Esophagus squamous epithelium (tissue), 5 donors: ENCODE measurements at regions not wholly inside any gene's neighbourhood (a gene's known extent, or its start where the extent isn't known, plus 50 kb on each side); places are given as distances from the start of the nearest gene placed in this dataset.

Experiments used
- DNase-seq: peaks from one replicate; lab custom pipeline; 2025; lab: John Stamatoyannopoulos, UW
- H3K27ac ChIP-seq, 4 donors: fragments of 200-600 bp; sonication (generic); one replicate each; pipeline ENCODE4 v1.5.1; 2016 to 2019; ENCODE audit warnings: mild to moderate bottlenecking in 1 of 4
- H3K27me3 ChIP-seq, 4 donors: fragments of 200-600 bp; sonication (generic); 1 replicate in 3 of 4; 2 replicates in 1 of 4; pipeline versions ENCODE4 v1.5.1 to v1.6.0; 2017 to 2021; ENCODE audit warnings: antibody characterized with exemption in 1 of 4
- H3K36me3 ChIP-seq, 3 donors: fragments of 200-600 bp; sonication (generic); one replicate each; pipeline ENCODE4 v1.5.1; 2016 to 2019
- H3K4me1 ChIP-seq, 3 donors: fragments of 200-600 bp; sonication (generic); one replicate each; pipeline ENCODE4 v1.5.1; 2017 to 2019
- H3K4me3 ChIP-seq, 4 donors: fragments of 200-600 bp; sonication (generic); 1 replicate in 3 of 4; 2 replicates in 1 of 4; pipeline ENCODE4 v1.5.1; 2016 to 2019; ENCODE audit warnings: mild to moderate bottlenecking in 2 of 4, moderate library complexity in 1 of 4
- H3K9me3 ChIP-seq, 3 donors: fragments of 200-600 bp; sonication (generic); one replicate each; pipeline ENCODE4 v1.5.1; 2016 to 2019
- CTCF ChIP-seq, 6 experiments: fragments of 450-650 bp in 4 of 6; fragments of 200-600 bp in 2 of 6; sonication (generic) in 2 of 6; IDR thresholded peaks; one replicate each; pipeline ENCODE4 v1.5.1; 2016 to 2019; ENCODE audit warnings: antibody characterized with exemption in 6 of 6, mild to moderate bottlenecking in 4 of 6, moderate library complexity in 4 of 6
- POLR2A ChIP-seq, 4 donors: fragments of 450-650 bp; IDR thresholded peaks; one replicate each; pipeline ENCODE4 v1.6.1; 2017; ENCODE audit warnings: antibody characterized with exemption in 4 of 4, mild to moderate bottlenecking in 4 of 4, moderate library complexity in 3 of 4
- WGBS, 2 donors: methylation state at CpG; one replicate each; pipeline ENCODE4 v1.1.5; 2018; 5-methylcytosine and 5-hydroxymethylcytosine counted together
- intact Hi-C: fragments of 100-400 bp; cut with DNase I; formaldehyde crosslinking; loops from one replicate; pipeline ENCODE4 v1.15.0; 2022
- donor health status: DM: yes; HTN: yes; CAD: no.

GRCh38 chr10:83991986-83992753 is 147.1 kb upstream of the GHITM start:
- Histone ChIP-seq H3K4me3 (no peak overlapping the region), H3K4me1 (no peaks in the 10 kb centered on the region), H3K27me3 (peaks cover 0 to 3% (median 0%) of the 10 kb centered on the region in 4 donors), H3K27ac (no peak overlapping the region), H3K36me3 (no peaks in the 10 kb centered on the region), H3K9me3 (no peaks in the 10 kb centered on the region)
- TF ChIP-seq POLR2A (IDR thresholded peaks at IDR 0.05) (no peak), CTCF (IDR thresholded peaks at IDR 0.05) (no peak)
- intact Hi-C loops = no loop called here
- DNase-seq = no peak
- 64 to 70% methylated on average over 5 of the region's 7 CpGs for WGBS, 2 donors

GRCh38 chr10:83994325-83994724 is 145.0 kb upstream of the GHITM start:
- no peaks in the 10 kb centered on the region for H3K9me3 ChIP-seq
- no peak overlapping the region for H3K4me3 ChIP-seq
- H3K27me3 ChIP-seq = peaks cover 0 to 3% (median 0%) of the 10 kb centered on the region in 4 donors
- H3K36me3 ChIP-seq = no peaks in the 10 kb centered on the region
- 81 to 93% methylated on average over 3 of the region's 3 CpGs for WGBS, 2 donors
- no peak for TF ChIP-seq POLR2A (IDR thresholded peaks at IDR 0.05)
- no peak for TF ChIP-seq CTCF (IDR thresholded peaks at IDR 0.05)
- DNase-seq = no peak
- intact Hi-C loops = no loop called here
- no peaks in the 10 kb centered on the region for H3K4me1 ChIP-seq
- no peak overlapping the region for H3K27ac ChIP-seq

GRCh38 chr10:83995738-83996331 is 143.5 kb upstream of the GHITM start:
- Histone ChIP-seq H3K9me3 (no peaks in the 10 kb centered on the region), H3K27me3 (peaks cover 0 to 3% (median 0%) of the 10 kb centered on the region in 4 donors), H3K4me1 (no peaks in the 10 kb centered on the region), H3K27ac (no peak overlapping the region), H3K4me3 (no peak overlapping the region), H3K36me3 (no peaks in the 10 kb centered on the region)
- DNase-seq = no peak
- 44 to 55% methylated on average over 1 to 2 of the region's 4 CpGs for WGBS, 2 donors
- no peak for TF ChIP-seq CTCF (IDR thresholded peaks at IDR 0.05)
- no peak for TF ChIP-seq POLR2A (IDR thresholded peaks at IDR 0.05)
- intact Hi-C loops = no loop called here

GRCh38 chr10:84004221-84004620 is 135.1 kb upstream of the GHITM start:
- Histone ChIP-seq H3K9me3 (no peaks in the 10 kb centered on the region), H3K27me3 (peaks cover 0 to 11% (median 0%) of the 10 kb centered on the region in 4 donors), H3K27ac (no peak overlapping the region), H3K36me3 (no peaks in the 10 kb centered on the region), H3K4me1 (no peaks in the 10 kb centered on the region), H3K4me3 (no peak overlapping the region)
- no peak for DNase-seq
- intact Hi-C loops = no loop called here
- WGBS, 2 donors = 85 to 87% methylated on average over 2 of the region's 2 CpGs
- TF ChIP-seq POLR2A (IDR thresholded peaks at IDR 0.05) (no peak), CTCF (IDR thresholded peaks at IDR 0.05) (no peak)

- H3K9me3 ChIP-seq = no peaks in the 10 kb centered on the region
Measured at GRCh38 chr10:84005403-84005802, 133.9 kb upstream of the GHITM start.

More at GRCh38 chr10:84005403-84005802, 133.9 kb upstream of the GHITM start:
- Histone ChIP-seq H3K27me3 (peaks cover 0 to 11% (median 0%) of the 10 kb centered on the region in 4 donors), H3K36me3 (no peaks in the 10 kb centered on the region), H3K4me3 (no peak overlapping the region), H3K4me1 (no peaks in the 10 kb centered on the region), H3K27ac (no peak overlapping the region)
- TF ChIP-seq POLR2A (IDR thresholded peaks at IDR 0.05) (no peak), CTCF (IDR thresholded peaks at IDR 0.05) (no peak)
- intact Hi-C loops = no loop called here
- 63 to 65% methylated on average over 3 of the region's 3 CpGs for WGBS, 2 donors
- DNase-seq = no peak
